Endothelial cell of umbilical vein (primary cell): ENCODE measurements at regions not wholly inside any gene's neighbourhood (a gene's known extent, or its start where the extent isn't known, plus 50 kb on each side); places are given as distances from the start of the nearest gene placed in this dataset.

Experiments used
- BruUV-seq: library from RNA; stranded (reverse); fragments of 400-500 nt; replicated peaks from 2 replicates; lab custom pipeline; 2021; lab: Mats Ljungman, UMichigan
- CTCF ChIA-PET: fragments of 300-600, 350-600 bp; sonication (Branson Sonifier 250); formaldehyde crosslinking; loops from one replicate; lab custom pipeline; 2021; ENCODE audit warnings: antibody characterized with exemption, inconsistent platforms; lab: Charles Lee
- POLR2A ChIA-PET: fragments of 300-600, 350-600 bp; sonication (Branson Sonifier 250); formaldehyde crosslinking; loops from one replicate; lab custom pipeline; 2021; ENCODE audit warnings: antibody characterized with exemption, inconsistent platforms; lab: Charles Lee
- DNase-seq: peaks from one replicate; pipeline ENCODE4 v3.0.0-alpha.2; 2011; ENCODE audit warnings: low read depth, low spot score
- FAIRE-seq: peaks from 2 replicates; lab custom pipeline; 2011; peaks lifted over from hg19 to GRCh38; lab: Jason Lieb, UNC
- H2AFZ ChIP-seq: 2 replicates; pipeline ENCODE4 v1.6.0; 2012; ENCODE audit warnings: low read depth, low read length, control low read depth, inconsistent platforms
- H3K27ac ChIP-seq: 2 replicates; pipeline ENCODE4 v1.5.1; 2011; ENCODE audit warnings: low read depth, mild to moderate bottlenecking, control low read depth, low read length, moderate library complexity; ENCODE audit not compliant: insufficient read depth
- H3K27me3 ChIP-seq, 2 experiments: 2 replicates each; pipeline versions ENCODE4 v1.6.0 to v1.6.1; 2011; ENCODE audit warnings: low read length in 2 of 2, mixed read lengths in 1 of 2; ENCODE audit not compliant: control insufficient read depth in 2 of 2, insufficient read depth in 2 of 2
- H3K36me3 ChIP-seq, 2 experiments: 2 replicates in 1 of 2; 3 replicates in 1 of 2; pipeline ENCODE4 v1.5.1; 2011; ENCODE audit warnings: low read length in 2 of 2, mild to moderate bottlenecking in 1 of 2, moderate library complexity in 1 of 2; ENCODE audit not compliant: control insufficient read depth in 2 of 2, insufficient read depth in 2 of 2; ENCODE audit errors: extremely low read depth in 1 of 2
- H3K4me1 ChIP-seq: 3 replicates; pipeline ENCODE4 v1.5.1; 2011; ENCODE audit warnings: mild to moderate bottlenecking, low read length; ENCODE audit not compliant: control insufficient read depth, insufficient read depth; ENCODE audit errors: extremely low read depth
- H3K4me2 ChIP-seq: 2 replicates; pipeline ENCODE4 v1.6.1; 2011; ENCODE audit warnings: low read length, control low read depth, mixed read lengths; ENCODE audit not compliant: insufficient read depth
- H3K4me3 ChIP-seq, 3 experiments: fragments of 200-600 bp in 1 of 3; sonication (generic), shearing (Covaris generic) in 1 of 3; replicated peaks in 1 of 3; 2 replicates each; pipeline ENCODE4 v1.5.1; 2011 to 2016; ENCODE audit warnings: control low read depth in 3 of 3, low read length in 3 of 3, mild to moderate bottlenecking in 2 of 3, inconsistent platforms in 1 of 3, low read depth in 1 of 3, moderate library complexity in 1 of 3; ENCODE audit not compliant: insufficient read depth in 1 of 3
- H3K79me2 ChIP-seq: 2 replicates; pipeline ENCODE4 v1.6.0; 2012; ENCODE audit warnings: low read length, inconsistent platforms; ENCODE audit not compliant: control insufficient read depth, insufficient read depth
- H3K9ac ChIP-seq: replicated peaks from 2 replicates; pipeline ENCODE3; 2011; ENCODE audit warnings: low read length, control low read depth; ENCODE audit not compliant: insufficient read depth; ENCODE audit errors: extremely low read depth
- H3K9me1 ChIP-seq: replicated peaks from 3 replicates; pipeline ENCODE4 v1.6.0; 2011; ENCODE audit warnings: mild to moderate bottlenecking, low read length; ENCODE audit not compliant: control insufficient read depth, insufficient read depth; ENCODE audit errors: extremely low read depth
- H3K9me3 ChIP-seq: replicated peaks from 2 replicates; pipeline ENCODE4 v1.5.1; 2012; ENCODE audit warnings: low read length, inconsistent platforms; ENCODE audit not compliant: control insufficient read depth, insufficient read depth
- H4K20me1 ChIP-seq: replicated peaks from 2 replicates; pipeline ENCODE3; 2011; ENCODE audit warnings: mild to moderate bottlenecking, low read length; ENCODE audit not compliant: control insufficient read depth, insufficient read depth; ENCODE audit errors: extremely low read depth
- CTCF ChIP-seq, 2 donors: IDR thresholded peaks; 1 replicate in 1 of 2; 2 replicates in 1 of 2; pipeline ENCODE4 v1.5.1; 2011; ENCODE audit warnings: low read length in 2 of 2, mild to moderate bottlenecking in 2 of 2, moderate library complexity in 2 of 2, control low read depth in 1 of 2, inconsistent platforms in 1 of 2, low read depth in 1 of 2; ENCODE audit not compliant: insufficient read depth in 1 of 2; ENCODE audit errors: extremely low read depth in 1 of 2
- EZH2 ChIP-seq: IDR thresholded peaks from 2 replicates; pipeline ENCODE4 v1.6.1; 2012; ENCODE audit warnings: borderline replicate concordance, low read depth, mild to moderate bottlenecking, moderate library complexity, low read length, inconsistent platforms; ENCODE audit not compliant: severe bottlenecking
- FOS ChIP-seq: IDR thresholded peaks from 2 replicates; pipeline ENCODE4 v1.6.1; 2011; ENCODE audit warnings: mild to moderate bottlenecking, low read length, moderate library complexity, borderline replicate concordance; ENCODE audit not compliant: insufficient read depth
- GATA2 ChIP-seq: IDR thresholded peaks from 2 replicates; pipeline ENCODE4 v1.7.0; 2011; ENCODE audit warnings: low read depth, mild to moderate bottlenecking, moderate library complexity, mixed read lengths, low read length; ENCODE audit not compliant: insufficient read length, insufficient read depth
- JUN ChIP-seq: IDR thresholded peaks from 2 replicates; pipeline ENCODE4 v1.6.1; 2011; ENCODE audit warnings: borderline replicate concordance, low read depth; ENCODE audit not compliant: insufficient read length, insufficient read depth
- MAX ChIP-seq: IDR thresholded peaks from 2 replicates; pipeline ENCODE4 v1.6.1; 2011; ENCODE audit not compliant: insufficient read depth, insufficient read length
- MYC ChIP-seq: IDR thresholded peaks from one replicate; pipeline ENCODE4 v1.6.1; 2011; ENCODE audit warnings: mild to moderate bottlenecking, low read depth, low read length
- POLR2A ChIP-seq: IDR thresholded peaks from 2 replicates; pipeline ENCODE4 v1.6.1; 2012; ENCODE audit warnings: low read depth, mild to moderate bottlenecking, control low read depth, low read length
- POLR2AphosphoS5 ChIP-seq: IDR thresholded peaks from 2 replicates; pipeline ENCODE4 v1.6.1; 2012; ENCODE audit warnings: low read depth, mild to moderate bottlenecking, control low read depth, low read length, moderate library complexity; ENCODE audit not compliant: insufficient read depth
- dilution Hi-C: fragments of 300-500 bp; cut with MboI; formaldehyde crosslinking; loops from one replicate; pipeline ENCODE4 v1.15.0; 2019; ENCODE audit warnings: low sequenced_read_pairs; ENCODE audit not compliant: extremely low pct_ligation_motif_present
- intact Hi-C: fragments of 100-400 bp; cut with micrococcal nuclease; formaldehyde crosslinking; loops from one replicate; pipeline ENCODE4 v1.10.0; 2022

- DNase-seq (no peak), FAIRE-seq (no peak)
- Histone ChIP-seq H3K9ac (no peak overlapping the region), H3K27me3 (no peaks in the 10 kb centered on the region), H3K4me3 (no peak overlapping the region), H3K9me1 (no peaks in the 10 kb centered on the region), H3K4me1 (no peaks in the 10 kb centered on the region), H3K27ac (no peak overlapping the region), H2AFZ (no peak overlapping the region), H3K36me3 (no peaks in the 10 kb centered on the region), H4K20me1 (no peaks in the 10 kb centered on the region), H3K79me2 (no peaks in the 10 kb centered on the region), H3K9me3 (no peaks in the 10 kb centered on the region), H3K4me2 (no peak overlapping the region)
- intact Hi-C loops (no loop called here), dilution Hi-C loops (no loop called here)
- CTCF ChIA-PET, result no interaction called here
- BruUV-seq, result no TSS peak
- POLR2A ChIA-PET, result no interaction called here
- TF ChIP-seq POLR2AphosphoS5 (no peak), MYC (no peak), POLR2A (no peak), JUN (no peak), FOS (no peak), MAX (no peak), GATA2 (no peak), EZH2 (no peak), CTCF (IDR thresholded peaks at IDR 0.05; ENCODE audit: extremely low read depth in 1 of 2, insufficient read depth in 1 of 2, low read depth in 1 of 2, low read length in 2 of 2) (no peak)
These were observed 541.6 kb upstream of the MAN1A1 start for GRCh38 chr6:119891206-119891605.
